ENCODE measurements at regions not wholly inside any gene's neighbourhood (a gene's known extent, or its start where the extent isn't known, plus 50 kb on each side); places are given as distances from the start of the nearest gene placed in this dataset.
A peak's percentile ranks its signal among the peaks of the same experiment; 100 is the strongest.

- peak; percentile 6 for DNase-seq
Measured at GRCh38 chr3:34260271-34261000, 462.0 kb downstream of the PDCD6IP start.

- no peak for DNase-seq
Measured at GRCh38 chr3:34261001-34261385, 462.6 kb downstream of the PDCD6IP start.

- DNase-seq: no peak
Measured at GRCh38 chr3:34263101-34263621, 464.7 kb downstream of the PDCD6IP start.

GRCh38 chr3:34264337-34265041 lies 466.1 kb downstream of the PDCD6IP start:
- no peak for DNase-seq

GRCh38 chr3:34267088-34267487 lies 468.7 kb downstream of the PDCD6IP start:
- no peak for DNase-seq

GRCh38 chr3:34268032-34268709 lies 469.7 kb downstream of the PDCD6IP start:
- DNase-seq: no peak

GRCh38 chr3:34275811-34276210 lies 477.4 kb downstream of the PDCD6IP start:
- no peak for DNase-seq

GRCh38 chr3:34276342-34276741 lies 477.9 kb downstream of the PDCD6IP start:
- DNase-seq: no peak

GRCh38 chr3:34277110-34277509 lies 478.7 kb downstream of the PDCD6IP start:
- DNase-seq: no peak

GRCh38 chr3:34279901-34280300 lies 481.5 kb downstream of the PDCD6IP start:
- DNase-seq: no peak

GRCh38 chr3:34283751-34284150 lies 485.3 kb downstream of the PDCD6IP start:
- no peak for DNase-seq

- DNase-seq: no peak
Measured at GRCh38 chr3:34284959-34285826, 486.8 kb downstream of the PDCD6IP start.

- no peak for DNase-seq
Measured at GRCh38 chr3:34285827-34286188, 487.4 kb downstream of the PDCD6IP start.

GRCh38 chr3:34292605-34293300 lies 494.3 kb downstream of the PDCD6IP start:
- no peak for DNase-seq

GRCh38 chr3:34294240-34294639 lies 495.8 kb downstream of the PDCD6IP start:
- no peak for DNase-seq

GRCh38 chr3:34296796-34297195 lies 498.4 kb downstream of the PDCD6IP start:
- DNase-seq: no peak

- no peak for DNase-seq
Measured at GRCh38 chr3:34298653-34299052, 500.2 kb downstream of the PDCD6IP start.

GRCh38 chr3:34300621-34301020 lies 502.2 kb downstream of the PDCD6IP start:
- DNase-seq: no peak

- no peak for DNase-seq
Measured at GRCh38 chr3:34301313-34301712, 502.9 kb downstream of the PDCD6IP start.

GRCh38 chr3:34305266-34305665 lies 506.8 kb downstream of the PDCD6IP start:
- no peak for DNase-seq

- no peak for DNase-seq
Measured at GRCh38 chr3:34312684-34313083, 514.3 kb downstream of the PDCD6IP start.

- DNase-seq: no peak
Measured at GRCh38 chr3:34319881-34320280, 521.5 kb downstream of the PDCD6IP start.
